Choroid plexus epithelial cell (primary cell): ENCODE measurements at regions not wholly inside any gene's neighbourhood (a gene's known extent, or its start where the extent isn't known, plus 50 kb on each side); places are given as distances from the start of the nearest gene placed in this dataset.
A peak's percentile ranks its signal among the peaks of the same experiment; 100 is the strongest.

Experiments
- DNase-seq: peaks from one replicate; pipeline ENCODE4 v3.0.0-alpha.2; 2010; ENCODE audit warnings: low read depth
- H3K4me3 ChIP-seq: 2 replicates; pipeline ENCODE4 v1.5.1; 2011; ENCODE audit warnings: low read depth, mild to moderate bottlenecking, control low read depth, low read length, moderate library complexity
- TF ChIP-seq, protein P1 (sequence below): conservative IDR thresholded peaks from 2 replicates; pipeline ENCODE4 v1.5.1; 2011; ENCODE audit warnings: low read depth, mild to moderate bottlenecking, control low read depth, inconsistent platforms, low read length, moderate library complexity

DNA sequence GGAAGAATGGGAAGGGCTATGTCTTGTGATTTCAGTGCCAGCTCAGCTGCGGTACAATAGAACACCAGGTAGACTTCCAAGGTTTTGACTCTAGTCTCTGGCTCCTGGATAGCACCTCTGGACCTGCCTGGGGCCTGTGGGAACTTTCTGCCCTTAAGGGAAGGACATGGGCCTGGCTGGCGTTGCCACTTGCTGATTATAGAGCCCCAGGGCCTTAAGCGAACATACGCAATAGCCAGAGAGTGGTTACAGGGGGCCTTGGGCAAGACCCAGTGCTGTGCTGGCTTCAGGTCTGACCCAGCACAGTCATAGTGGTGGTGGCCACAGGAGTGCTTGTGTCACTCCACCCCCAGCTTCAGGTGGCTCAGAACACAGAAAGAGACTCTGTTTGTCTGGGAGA lies 131.1 kb upstream of the COL21A1 start:
- no peak overlapping the region for H3K4me3 ChIP-seq
- TF ChIP-seq, protein P1, sequence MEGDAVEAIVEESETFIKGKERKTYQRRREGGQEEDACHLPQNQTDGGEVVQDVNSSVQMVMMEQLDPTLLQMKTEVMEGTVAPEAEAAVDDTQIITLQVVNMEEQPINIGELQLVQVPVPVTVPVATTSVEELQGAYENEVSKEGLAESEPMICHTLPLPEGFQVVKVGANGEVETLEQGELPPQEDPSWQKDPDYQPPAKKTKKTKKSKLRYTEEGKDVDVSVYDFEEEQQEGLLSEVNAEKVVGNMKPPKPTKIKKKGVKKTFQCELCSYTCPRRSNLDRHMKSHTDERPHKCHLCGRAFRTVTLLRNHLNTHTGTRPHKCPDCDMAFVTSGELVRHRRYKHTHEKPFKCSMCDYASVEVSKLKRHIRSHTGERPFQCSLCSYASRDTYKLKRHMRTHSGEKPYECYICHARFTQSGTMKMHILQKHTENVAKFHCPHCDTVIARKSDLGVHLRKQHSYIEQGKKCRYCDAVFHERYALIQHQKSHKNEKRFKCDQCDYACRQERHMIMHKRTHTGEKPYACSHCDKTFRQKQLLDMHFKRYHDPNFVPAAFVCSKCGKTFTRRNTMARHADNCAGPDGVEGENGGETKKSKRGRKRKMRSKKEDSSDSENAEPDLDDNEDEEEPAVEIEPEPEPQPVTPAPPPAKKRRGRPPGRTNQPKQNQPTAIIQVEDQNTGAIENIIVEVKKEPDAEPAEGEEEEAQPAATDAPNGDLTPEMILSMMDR: no peak
- no peak for DNase-seq

GRCh38 chr6:56377295-56377694 lies 129.9 kb upstream of the COL21A1 start:
- no peak overlapping the region for H3K4me3 ChIP-seq
- no peak for DNase-seq
- TF ChIP-seq, protein P1: no peak

DNA sequence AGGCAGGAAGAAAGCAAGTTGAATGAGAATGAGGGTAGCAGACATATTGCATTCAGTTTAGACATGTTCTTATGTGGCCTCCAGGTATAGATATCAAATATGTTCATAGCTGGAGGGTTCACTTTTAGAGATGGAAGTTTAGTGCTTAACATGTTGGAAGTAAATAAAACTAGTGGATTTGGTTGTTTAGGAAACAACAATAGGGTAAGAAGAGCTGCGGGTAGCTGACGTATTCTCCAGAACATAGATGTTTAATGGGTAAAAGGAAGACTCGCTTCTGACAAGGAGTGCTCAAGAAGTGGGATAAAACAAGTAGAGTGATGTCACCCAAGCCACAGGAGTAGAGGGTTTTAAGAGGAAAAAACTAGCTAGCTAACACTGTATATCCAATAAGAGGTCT lies 128.4 kb upstream of the COL21A1 start:
- no peak for DNase-seq

GRCh38 chr6:56374841-56375369 lies 127.5 kb upstream of the COL21A1 start:
- H3K4me3 ChIP-seq: no peak overlapping the region
- TF ChIP-seq, protein P1: no peak
- peak; percentile 87 for DNase-seq

More for the DNA sequence above, 128.4 kb upstream of the COL21A1 start:
- TF ChIP-seq, protein P1: no peak
- H3K4me3 ChIP-seq: no peak overlapping the region

DNA sequence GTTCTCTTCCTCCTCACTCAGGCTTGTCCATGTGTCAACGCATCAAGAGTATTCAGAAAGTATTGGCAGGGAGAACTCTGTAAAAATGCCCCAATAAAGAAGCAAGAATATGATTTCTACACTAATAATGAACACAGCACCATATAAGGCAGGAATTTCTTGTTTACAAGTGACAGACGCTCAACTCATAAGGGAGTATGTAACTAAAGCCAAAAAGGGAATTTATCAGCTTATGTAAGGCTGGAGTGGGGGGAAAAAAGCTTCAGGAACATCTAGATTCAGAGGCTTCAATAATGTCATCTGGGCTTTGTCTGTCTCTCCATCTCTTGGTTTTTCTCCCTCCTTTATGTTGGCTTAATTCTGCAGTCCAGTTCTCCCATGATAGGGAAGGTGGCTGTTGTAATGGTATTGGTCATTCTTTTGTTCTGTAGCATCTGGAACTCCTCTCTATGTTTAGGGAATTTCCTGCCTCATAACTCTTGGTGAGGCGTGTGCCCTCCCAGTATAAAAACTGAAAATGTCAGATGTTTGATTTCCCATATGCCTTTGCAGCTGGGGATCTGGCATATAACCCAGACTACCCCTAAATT lies 125.1 kb upstream of the COL21A1 start:
- DNase-seq: no peak
- TF ChIP-seq, protein P1: no peak
- H3K4me3 ChIP-seq: no peak overlapping the region

- DNase-seq: peak; percentile 92
- TF ChIP-seq, protein P1: no peak
- H3K4me3 ChIP-seq: no peak overlapping the region
These were observed 123.3 kb upstream of the COL21A1 start for GRCh38 chr6:56370561-56371211.
